ENCODE measurements at regions not wholly inside any gene's neighbourhood (a gene's known extent, or its start where the extent isn't known, plus 50 kb on each side); places are given as distances from the start of the nearest gene placed in this dataset.
"Not testable (repeated sequence)": the region's sequence is repeated elsewhere in the genome, so short reads cannot be mapped to it uniquely, and the experiment has no call there.

DNA sequence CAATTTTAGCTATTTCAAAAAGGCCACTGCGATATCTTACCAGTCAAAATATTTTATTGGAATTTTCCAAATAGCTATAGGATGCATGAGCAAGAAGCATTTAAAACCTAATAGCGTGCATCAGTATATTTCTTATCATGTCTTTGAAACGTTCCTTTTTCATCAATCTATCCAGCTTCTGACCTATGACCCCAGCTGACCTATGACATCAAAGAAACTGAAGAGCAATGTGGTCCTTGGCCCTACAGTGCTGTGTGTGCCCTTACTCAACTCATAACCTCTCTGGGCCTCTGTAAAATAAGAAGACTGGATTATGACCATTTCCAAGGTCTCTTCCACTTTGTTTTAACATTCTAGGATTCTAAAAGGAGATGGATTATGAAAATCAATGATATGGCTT, 118.2 kb downstream of the ZNF22 start:
- DNase-seq: no peak

DNA sequence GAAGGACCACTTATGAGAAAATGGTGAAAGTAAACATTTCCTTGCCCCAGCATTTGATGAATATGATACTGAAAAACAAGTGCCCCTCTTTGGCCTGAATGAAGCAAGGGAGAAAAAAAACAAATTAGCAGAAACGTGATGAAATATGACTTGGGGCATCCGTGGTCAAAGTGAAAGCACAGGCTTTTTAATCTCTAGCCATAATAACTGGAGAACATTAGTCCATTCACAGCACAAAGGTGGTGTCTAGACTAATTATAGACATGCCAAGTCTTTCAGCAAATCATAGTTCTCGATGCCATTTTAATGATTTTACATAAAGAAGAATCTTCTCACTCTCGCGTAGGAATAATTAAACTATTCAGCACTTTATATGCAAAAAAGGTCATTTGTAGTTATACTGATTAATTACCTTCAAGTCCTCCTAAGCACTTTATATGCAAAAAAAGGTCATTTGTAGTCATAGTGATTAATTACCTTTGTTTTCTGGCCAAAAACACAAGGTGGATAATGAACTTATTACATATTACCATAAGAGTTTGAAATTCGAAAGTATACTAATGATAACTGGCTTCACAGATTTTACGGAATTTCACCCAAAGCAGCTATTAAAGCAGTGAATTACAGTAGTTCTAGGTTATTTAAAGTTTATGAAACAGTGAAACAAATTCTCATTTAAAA, 121.6 kb downstream of the ZNF22 start:
- DNase-seq: not testable (repeated sequence)

DNA sequence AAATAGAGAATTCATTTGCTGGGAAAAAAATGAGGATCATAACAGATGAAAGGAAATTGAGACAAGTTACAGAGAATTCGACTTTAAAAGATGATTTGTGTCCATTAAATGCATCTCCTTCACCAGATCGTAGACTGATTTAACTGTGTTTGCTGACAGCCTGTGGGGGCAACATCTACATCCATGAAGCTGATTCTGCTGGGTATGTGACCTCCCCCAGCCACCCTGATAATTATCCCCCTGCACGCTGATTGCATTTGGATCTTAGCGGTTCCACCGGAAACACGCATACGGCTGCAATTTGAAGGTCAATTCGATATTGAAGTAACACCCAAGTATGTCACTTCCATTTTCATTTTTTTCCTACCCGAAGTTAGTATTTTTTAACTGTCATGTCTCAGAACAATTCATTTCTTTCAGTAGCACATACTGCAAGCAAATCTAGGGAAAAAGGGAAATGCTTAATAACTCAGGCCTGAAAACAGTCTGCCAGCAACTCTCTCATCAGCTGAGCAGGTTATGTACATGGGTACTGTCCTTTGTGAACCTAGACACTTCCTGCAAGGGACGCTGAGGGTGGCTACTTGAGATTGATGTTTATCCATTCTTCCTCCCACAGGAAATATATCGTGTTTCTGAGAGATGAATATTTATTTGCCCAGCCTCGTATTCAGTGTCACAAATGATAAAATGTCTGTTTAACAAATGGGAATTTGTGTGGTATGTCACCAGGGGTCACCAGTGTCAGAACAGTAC, 134.9 kb downstream of the ZNF22 start:
- DNase-seq: no peak

GRCh38 chr10:45136256-45136655, 135.5 kb downstream of the ZNF22 start:
- DNase-seq: no peak

- peak; percentile 83 to 91 (median 91) for DNase-seq
Measured at GRCh38 chr10:45144326-45145070, 143.8 kb downstream of the ZNF22 start.

- peak in 1 of 3 donors; percentile 12 for DNase-seq
Measured at GRCh38 chr10:45145143-45145542, 144.4 kb downstream of the ZNF22 start.

DNA sequence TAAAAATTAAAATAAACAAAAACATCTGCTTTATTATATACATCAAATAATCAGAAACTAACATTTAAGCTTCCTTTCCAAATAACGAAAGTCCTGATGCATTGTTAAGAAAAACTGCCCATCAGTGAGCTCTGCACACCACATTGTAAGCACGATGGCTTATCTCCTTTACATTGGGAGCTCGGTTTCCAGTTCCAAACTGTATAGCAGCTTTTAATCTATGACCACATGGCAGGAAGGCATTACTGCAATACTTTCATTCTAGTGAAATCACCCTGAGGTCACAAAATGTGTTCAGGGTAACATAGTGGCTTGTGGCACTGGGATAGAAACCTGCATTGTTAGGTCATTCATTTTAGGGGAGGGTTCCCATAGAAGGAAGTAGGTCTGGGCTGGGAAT, 146.3 kb downstream of the ZNF22 start:
- DNase-seq: no peak

DNA sequence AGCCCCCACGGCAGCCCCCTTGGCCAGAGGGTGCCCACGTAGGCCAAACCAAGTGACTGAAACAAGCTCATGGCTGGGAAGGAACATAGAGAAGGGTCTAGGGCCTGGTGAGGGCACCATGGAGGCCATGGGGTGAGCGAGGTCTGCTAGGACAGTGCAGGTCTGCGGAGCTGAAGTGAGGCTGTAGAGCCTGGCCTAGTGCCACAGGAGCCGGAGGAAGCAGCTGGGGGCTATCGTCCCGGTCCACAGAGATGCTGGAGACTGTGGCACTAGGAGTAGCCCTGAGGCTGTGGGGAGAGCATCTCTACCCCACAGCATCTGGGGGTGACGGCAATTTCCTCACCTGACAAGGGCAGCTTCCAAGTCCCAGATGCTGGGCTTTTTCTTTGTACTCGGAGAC, 150.3 kb downstream of the ZNF22 start:
- DNase-seq: no peak

- DNase-seq: no peak
Measured at GRCh38 chr10:45151467-45152214, 150.9 kb downstream of the ZNF22 start.

GRCh38 chr10:45152726-45153125, 152.0 kb downstream of the ZNF22 start:
- DNase-seq: no peak

DNA sequence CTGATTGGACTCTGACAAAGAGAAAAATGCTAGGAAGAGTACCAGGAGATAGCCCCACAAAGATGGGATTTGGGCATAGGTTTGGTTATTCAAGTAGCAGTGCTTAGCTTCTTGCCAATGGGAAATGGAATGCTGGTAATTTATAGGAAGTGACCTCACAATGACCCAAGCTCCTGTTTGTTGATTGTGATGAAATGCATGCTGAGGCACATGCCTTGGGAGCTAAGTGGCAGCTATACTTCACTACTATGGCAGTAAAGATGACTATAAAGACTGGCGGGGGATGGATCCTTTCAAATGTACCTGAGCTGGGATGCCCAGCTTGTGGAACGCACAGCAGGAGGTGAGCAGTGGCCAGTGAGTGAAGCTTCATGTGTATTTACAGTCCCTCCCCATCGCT, 153.8 kb downstream of the ZNF22 start:
- peak; percentile 14 to 34 (median 26) for DNase-seq

- no peak for DNase-seq
Measured at GRCh38 chr10:45155784-45156183, 155.1 kb downstream of the ZNF22 start.

GRCh38 chr10:45160271-45160670, 155.1 kb downstream of the OR13A1 start:
- peak; percentile 77 to 95 (median 89) for DNase-seq

GRCh38 chr10:45163315-45163975, 152.0 kb downstream of the OR13A1 start:
- DNase-seq: no peak

DNA sequence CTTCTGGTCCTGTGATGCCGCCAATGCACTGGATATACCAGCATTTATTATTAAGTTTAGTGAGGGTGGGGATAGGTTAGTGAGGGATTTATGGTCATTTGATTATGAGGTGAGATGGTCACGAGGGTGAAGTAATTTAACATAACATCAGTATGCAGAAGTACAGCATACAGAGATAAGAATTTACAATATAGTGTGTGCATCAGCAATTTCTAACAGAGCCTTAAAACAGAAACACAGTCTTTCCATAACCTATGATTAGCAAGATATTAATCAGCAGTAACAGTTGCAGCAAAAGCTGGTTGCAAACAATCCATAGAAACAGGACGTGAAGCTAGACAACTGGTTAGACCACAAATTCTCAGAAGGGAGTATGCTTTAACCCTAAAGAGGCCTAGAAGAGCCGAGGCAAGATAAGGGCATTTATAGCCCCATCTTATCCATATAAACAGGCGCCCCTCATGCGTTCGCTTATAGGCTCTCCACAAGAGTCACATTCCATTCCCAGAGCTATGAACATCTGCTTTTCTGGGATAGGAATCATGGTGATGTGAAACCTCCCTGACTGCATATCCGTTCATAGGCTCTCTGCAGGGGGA, 139.8 kb downstream of the OR13A1 start:
- not testable (repeated sequence) for DNase-seq

DNA sequence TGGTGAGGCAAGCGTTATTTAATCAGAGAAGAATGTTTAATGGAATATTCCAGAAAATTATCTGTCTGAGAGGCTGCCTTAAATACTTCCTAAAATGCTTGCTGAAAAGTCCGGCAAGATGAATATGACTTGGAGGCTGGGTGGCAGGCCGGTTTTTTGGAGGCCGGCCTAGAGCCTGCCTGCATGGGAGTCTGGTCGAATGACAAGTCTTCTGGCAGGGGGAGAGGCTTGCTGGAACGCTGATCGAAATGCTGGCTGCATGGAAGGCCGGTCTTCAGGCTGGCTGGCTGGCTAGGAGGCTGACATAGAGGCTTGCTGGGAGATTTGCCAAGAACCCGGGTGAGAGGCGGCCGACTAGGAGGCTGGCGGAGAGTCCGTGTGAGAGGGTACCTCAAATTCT, 135.7 kb downstream of the OR13A1 start:
- no peak for DNase-seq

DNA sequence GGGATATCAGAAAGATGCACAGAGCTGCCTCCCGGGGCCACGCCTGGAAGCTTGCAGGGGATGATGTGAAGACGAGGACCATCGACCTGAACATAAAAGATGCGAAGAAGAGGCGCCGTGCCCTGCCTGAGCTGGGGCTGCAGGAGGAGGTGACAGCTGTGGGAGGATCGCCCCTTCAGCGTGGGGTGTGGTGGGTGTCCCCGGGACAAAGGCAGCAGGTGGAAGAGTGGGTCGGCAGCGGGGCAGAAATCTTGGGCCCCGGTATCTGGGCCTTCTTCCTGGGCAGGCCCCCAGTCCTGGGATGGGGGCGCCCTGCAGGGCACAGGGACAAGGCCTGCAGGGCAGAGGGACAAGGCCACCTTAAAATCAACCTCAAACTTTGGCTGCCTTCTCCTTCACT, 134.9 kb downstream of the OR13A1 start:
- DNase-seq: no peak

- DNase-seq: no peak
Measured at GRCh38 chr10:45180946-45181875, 134.2 kb downstream of the OR13A1 start.

- no peak for DNase-seq
Measured at GRCh38 chr10:45183174-45183573, 132.2 kb downstream of the OR13A1 start.

GRCh38 chr10:45197816-45198485, 117.5 kb downstream of the OR13A1 start:
- no peak for DNase-seq

Data from suppressor macrophage treated with lipopolysaccharide for 1 hour (primary cell).